B cell (primary cell): ENCODE measurements at regions not wholly inside any gene's neighbourhood (a gene's known extent, or its start where the extent isn't known, plus 50 kb on each side); places are given as distances from the start of the nearest gene placed in this dataset.
A peak's percentile ranks its signal among the peaks of the same experiment; 100 is the strongest.

ENCODE experiments used
- ATAC-seq: fragments of 200-7000 bp; cut with Tn5 transposase; one replicate; pipeline ENCODE4 v1.10.0; 2021; ENCODE audit warnings: low read depth, mild to moderate bottlenecking, moderate number of reproducible peaks, moderate library complexity
- CTCF ChIA-PET: fragments of 350-600 bp; sonication (Branson Sonifier 250); formaldehyde crosslinking; loops from one replicate; lab custom pipeline; 2021; ENCODE audit warnings: antibody characterized with exemption, inconsistent platforms; lab: Charles Lee
- POLR2A ChIA-PET: fragments of 350-600 bp; sonication (Branson Sonifier 250); formaldehyde crosslinking; loops from one replicate; lab custom pipeline; 2021; ENCODE audit warnings: antibody characterized with exemption; lab: Charles Lee
- DNase-seq: peaks from one replicate; pipeline ENCODE4 v3.0.0; 2013
- H2AFZ ChIP-seq: 2 replicates; pipeline ENCODE4 v1.6.1; 2012; ENCODE audit warnings: mild to moderate bottlenecking, low read depth, low read length; ENCODE audit not compliant: insufficient read depth, poor library complexity, severe bottlenecking
- H3K27ac ChIP-seq, 2 donors: 1 replicate in 1 of 2; 2 replicates in 1 of 2; pipeline ENCODE4 v1.5.1; 2012 to 2013; ENCODE audit warnings: low read length in 2 of 2, mild to moderate bottlenecking in 2 of 2, moderate library complexity in 1 of 2
- H3K27me3 ChIP-seq, 4 experiments: fragments of 200-600 bp in 1 of 4; sonication (generic) in 1 of 4; replicated peaks in 1 of 4; 1 replicate in 2 of 4; 2 replicates in 2 of 4; pipeline versions ENCODE4 v1.6.1 to v1.7.0; 2013 to 2016; ENCODE audit warnings: low read length in 3 of 4, mild to moderate bottlenecking in 2 of 4, mixed read lengths in 1 of 4, moderate library complexity in 1 of 4; ENCODE audit not compliant: insufficient read depth in 4 of 4, control insufficient read depth in 3 of 4; ENCODE audit errors: control extremely low read depth in 1 of 4
- H3K36me3 ChIP-seq, 2 experiments: replicated peaks in 1 of 2; 1 replicate in 1 of 2; 2 replicates in 1 of 2; pipeline versions ENCODE4 v1.6.1 to v1.7.1; 2013; ENCODE audit warnings: low read length in 1 of 2; ENCODE audit not compliant: insufficient read depth in 2 of 2, control insufficient read depth in 1 of 2; ENCODE audit errors: control extremely low read depth in 1 of 2, extremely low read depth in 1 of 2
- H3K4me1 ChIP-seq, 2 donors: fragments of 200-600 bp in 1 of 2; sonication (generic) in 1 of 2; 1 replicate in 1 of 2; 2 replicates in 1 of 2; pipeline versions ENCODE4 v1.5.1 to v1.6.1; 2013 to 2017; ENCODE audit warnings: low read length in 2 of 2; ENCODE audit not compliant: control insufficient read depth in 2 of 2, insufficient read depth in 2 of 2
- H3K4me2 ChIP-seq: replicated peaks from 2 replicates; pipeline ENCODE3; 2012; ENCODE audit warnings: mild to moderate bottlenecking, low read depth, low read length; ENCODE audit not compliant: poor library complexity, severe bottlenecking
- H3K4me3 ChIP-seq, 5 experiments: fragments of 200-600 bp in 1 of 5; sonication (generic) in 1 of 5; 1 replicate in 3 of 5; 2 replicates in 2 of 5; pipeline versions ENCODE4 v1.5.1 to v1.7.0; 2011 to 2016; ENCODE audit warnings: low read length in 4 of 5, mild to moderate bottlenecking in 4 of 5, low read depth in 2 of 5, control low read depth in 1 of 5, moderate library complexity in 1 of 5; ENCODE audit not compliant: insufficient read depth in 1 of 5; ENCODE audit errors: control extremely low read depth in 1 of 5, extremely low read depth in 1 of 5
- H3K79me2 ChIP-seq: fragments of 200-600 bp; sonication (generic); one replicate; pipeline ENCODE4 v1.6.0; 2016; ENCODE audit warnings: low read length; ENCODE audit not compliant: control insufficient read depth, insufficient read depth
- H3K9ac ChIP-seq: fragments of 200-600 bp; sonication (generic); 2 replicates; pipeline ENCODE4 v1.6.1; 2017; ENCODE audit warnings: mild to moderate bottlenecking, low read length, moderate library complexity
- H3K9me3 ChIP-seq, 3 donors: one replicate each; pipeline versions ENCODE4 v1.6.1 to v1.7.1; 2013; ENCODE audit warnings: low read length in 2 of 3; ENCODE audit not compliant: control insufficient read depth in 2 of 3, insufficient read depth in 1 of 3; ENCODE audit errors: control extremely low read depth in 1 of 3
- H4K20me1 ChIP-seq: 2 replicates; pipeline ENCODE4 v1.6.0; 2012; ENCODE audit warnings: mild to moderate bottlenecking, low read length; ENCODE audit not compliant: insufficient read depth, control insufficient read depth, poor library complexity, severe bottlenecking
- H3K27ac Mint-ChIP-seq: one replicate; pipeline ENCODE4 v1.8.0; 2021; ENCODE audit warnings: mixed read lengths
- H3K27me3 Mint-ChIP-seq: one replicate; pipeline ENCODE4 v1.8.0; 2021; ENCODE audit warnings: mixed read lengths
- H3K4me1 Mint-ChIP-seq: one replicate; pipeline ENCODE4 v1.8.0; 2021; ENCODE audit warnings: mixed read lengths
- H3K4me3 Mint-ChIP-seq: one replicate; pipeline ENCODE4 v1.8.0; 2021; ENCODE audit warnings: mixed read lengths
- H3K9me3 Mint-ChIP-seq: one replicate; pipeline ENCODE4 v1.8.0; 2022; ENCODE audit warnings: mixed read lengths; ENCODE audit not compliant: insufficient read depth
- CTCF ChIP-seq: fragments of 200-600 bp; IDR thresholded peaks from one replicate; pipeline ENCODE4 v1.8.0; 2022; ENCODE audit warnings: antibody characterized with exemption, mild to moderate bottlenecking
- EZH2 ChIP-seq: IDR thresholded peaks from 2 replicates; pipeline ENCODE4 v1.6.1; 2012; ENCODE audit warnings: borderline replicate concordance, low read depth, mild to moderate bottlenecking, moderate library complexity, low read length; ENCODE audit not compliant: insufficient read depth, poor library complexity, severe bottlenecking
- WGBS: methylation state at CpG from one replicate; pipeline ENCODE4 v1.1.5; 2013; ENCODE audit warnings: missing lambda C conversion rate; ENCODE audit not compliant: insufficient coverage; 5-methylcytosine and 5-hydroxymethylcytosine counted together
- intact Hi-C: fragments of 100-400 bp; cut with micrococcal nuclease; formaldehyde crosslinking; loops from one replicate; pipeline ENCODE4 v1.10.0; 2022

- H3K9ac ChIP-seq, result no peak overlapping the region
- no peaks in the 10 kb centered on the region for H3K79me2 ChIP-seq
- H3K4me1 ChIP-seq, result peaks cover 23 to 30% of the 10 kb centered on the region in 2 donors
- ATAC-seq (no peak), DNase-seq (no peak)
- H3K4me2 ChIP-seq, result no peak overlapping the region
- H3K36me3 ChIP-seq, result no peaks in the 10 kb centered on the region
- H3K4me3 ChIP-seq, result no peak overlapping the region
- Mint-ChIP-seq H3K9me3 (no peaks in the 10 kb centered on the region), H3K27ac (no peak overlapping the region), H3K4me1 (peaks cover 20% of the 10 kb centered on the region), H3K4me3 (no peak overlapping the region), H3K27me3 (peaks cover 24% of the 10 kb centered on the region)
- TF ChIP-seq CTCF, result no peak
- no peak for TF ChIP-seq EZH2
- WGBS, result 51% methylated on average over 8 of the region's 8 CpGs
- H3K27me3 ChIP-seq, result peaks cover 0 to 36% (median 16%) of the 10 kb centered on the region in 4 experiments
- no peaks in the 10 kb centered on the region for H4K20me1 ChIP-seq
- no peak overlapping the region for H2AFZ ChIP-seq
- intact Hi-C loops, result no loop called here
- H3K27ac ChIP-seq, result no peak overlapping the region
- ChIA-PET POLR2A (no interaction called here), CTCF (no interaction called here)
- H3K9me3 ChIP-seq, result peaks cover 0 to 11% (median 0%) of the 10 kb centered on the region in 3 donors
Observed at GRCh38 chr16:85326794-85327181, 214.5 kb upstream of the CIBAR2 start.

GRCh38 chr16:85327731-85328675 is 215.7 kb upstream of the CIBAR2 start:
- Histone ChIP-seq H3K27ac (no peak overlapping the region), H3K79me2 (no peaks in the 10 kb centered on the region), H3K4me1 (peaks cover 23 to 30% of the 10 kb centered on the region in 2 donors), H3K9me3 (peaks cover 0 to 11% (median 0%) of the 10 kb centered on the region in 3 donors), H2AFZ (peak overlapping the region; percentile 49), H4K20me1 (no peaks in the 10 kb centered on the region), H3K27me3 (peaks cover 0 to 47% (median 16%) of the 10 kb centered on the region in 4 experiments), H3K4me3 (no peak overlapping the region), H3K9ac (no peak overlapping the region), H3K36me3 (no peaks in the 10 kb centered on the region), H3K4me2 (peak overlapping the region; percentile 47)
- WGBS, result 32% methylated on average over 21 of the region's 21 CpGs
- peaks cover 20% of the 10 kb centered on the region for H3K4me1 Mint-ChIP-seq
- ChIA-PET POLR2A (no interaction called here), CTCF (interaction anchor here (3.3 kb wide), 1 partner anchor 19 kb away, joined by 24 read pairs; no protein-coding TSS in a partner anchor)
- TF ChIP-seq EZH2, result no peak
- no peak for TF ChIP-seq CTCF
- DNase-seq, result no peak
- intact Hi-C loops, result no loop called here
- H3K27me3 Mint-ChIP-seq, result peaks cover 29% of the 10 kb centered on the region
- H3K9me3 Mint-ChIP-seq, result no peaks in the 10 kb centered on the region
- no peak overlapping the region for H3K27ac Mint-ChIP-seq
- no peak for ATAC-seq
- H3K4me3 Mint-ChIP-seq, result no peak overlapping the region
